ENCODE measurements at regions not wholly inside any gene's neighbourhood (a gene's known extent, or its start where the extent isn't known, plus 50 kb on each side); places are given as distances from the start of the nearest gene placed in this dataset.

DNA sequence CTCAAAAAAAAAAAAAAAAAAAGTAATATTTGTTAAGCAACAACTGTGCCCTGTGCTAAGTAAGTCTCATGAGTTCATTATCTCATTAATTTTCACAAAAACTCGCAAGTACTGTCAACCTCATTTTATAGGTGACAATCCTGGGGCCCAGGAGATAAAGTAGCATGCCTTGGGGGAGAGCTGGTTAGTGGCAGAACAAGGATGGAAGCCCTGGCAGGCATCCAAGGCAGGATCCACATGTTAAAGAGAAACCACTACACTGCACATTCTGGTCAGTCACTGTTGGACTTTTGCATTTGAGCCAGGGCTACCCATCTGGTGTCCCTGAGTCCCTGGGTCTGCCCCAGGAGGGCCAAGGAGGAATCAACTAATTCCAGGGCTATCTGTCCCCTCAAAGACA, 54.6 kb downstream of the ZFP36L2 start:
- DNase-seq, result no peak

GRCh38 chr2:43170405-43171105, 55.9 kb downstream of the ZFP36L2 start:
- no peak for DNase-seq

DNA sequence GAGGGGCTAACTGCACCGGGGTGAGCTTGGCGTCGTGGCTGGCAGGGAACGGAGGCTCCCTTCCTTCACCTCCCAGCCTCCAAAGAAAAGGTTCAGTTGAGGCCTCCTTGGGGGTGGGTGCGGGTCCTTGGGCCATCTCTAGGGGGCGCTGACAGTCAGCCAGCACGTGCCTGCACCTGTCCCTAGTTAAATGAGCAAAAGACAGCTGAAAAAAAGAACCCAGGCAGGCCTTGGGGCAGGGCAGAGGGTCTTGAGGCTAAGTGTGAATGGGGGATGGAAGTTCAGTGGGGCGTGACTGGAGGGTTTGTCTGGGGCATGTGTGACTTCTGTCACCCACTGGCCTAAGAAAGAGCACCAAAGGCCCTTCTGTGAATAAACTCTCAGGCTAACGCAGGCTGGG, 56.4 kb downstream of the ZFP36L2 start:
- no peak for DNase-seq

GRCh38 chr2:43169099-43169945, 57.1 kb downstream of the ZFP36L2 start:
- DNase-seq, result no peak

DNA sequence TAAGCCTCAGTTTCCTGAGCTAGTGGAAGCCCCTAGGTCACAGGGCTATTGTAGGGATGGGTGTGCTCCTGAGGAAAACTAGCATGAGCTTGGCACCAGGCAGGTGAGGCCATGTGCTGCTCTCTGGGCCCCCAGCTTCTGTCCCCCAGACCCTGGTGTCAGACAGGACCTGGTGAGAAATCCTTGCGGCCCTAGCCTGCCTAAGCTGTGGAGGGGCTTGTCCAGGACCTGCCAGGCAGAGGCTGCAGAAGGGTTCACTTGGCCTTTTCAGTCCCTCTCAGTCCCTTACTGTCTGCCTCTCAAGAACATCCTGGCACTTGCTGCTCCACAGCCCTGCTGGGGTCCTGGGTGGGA, 58.4 kb downstream of the ZFP36L2 start:
- no peak for DNase-seq

- no peak for DNase-seq
These were observed 60.9 kb downstream of the ZFP36L2 start for GRCh38 chr2:43165378-43166069.

DNA sequence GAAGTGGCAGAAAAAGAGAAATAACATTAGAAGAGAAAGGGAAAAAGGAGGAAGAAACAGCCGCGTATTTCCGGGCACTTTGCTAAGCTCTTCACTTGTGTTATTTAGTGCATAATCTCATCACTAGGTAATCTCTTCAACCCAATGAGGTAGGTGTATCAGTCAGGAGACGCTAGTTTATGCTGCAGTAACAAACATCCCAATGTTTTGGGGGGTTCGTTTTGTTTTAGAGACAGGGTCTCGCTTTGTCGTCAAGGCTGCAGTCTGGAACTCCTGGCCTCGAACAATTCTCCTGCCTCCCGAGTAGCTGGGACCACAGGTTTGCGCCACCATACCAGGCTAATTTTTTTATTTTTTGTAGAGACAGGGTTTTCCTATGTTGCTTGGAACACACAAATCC, 61.7 kb downstream of the ZFP36L2 start:
- DNase-seq, result no peak

- DNase-seq, result no peak
These were observed 62.7 kb downstream of the ZFP36L2 start for GRCh38 chr2:43163584-43164270.

GRCh38 chr2:43162511-43162776, 64.0 kb downstream of the ZFP36L2 start:
- DNase-seq, result no peak

DNA sequence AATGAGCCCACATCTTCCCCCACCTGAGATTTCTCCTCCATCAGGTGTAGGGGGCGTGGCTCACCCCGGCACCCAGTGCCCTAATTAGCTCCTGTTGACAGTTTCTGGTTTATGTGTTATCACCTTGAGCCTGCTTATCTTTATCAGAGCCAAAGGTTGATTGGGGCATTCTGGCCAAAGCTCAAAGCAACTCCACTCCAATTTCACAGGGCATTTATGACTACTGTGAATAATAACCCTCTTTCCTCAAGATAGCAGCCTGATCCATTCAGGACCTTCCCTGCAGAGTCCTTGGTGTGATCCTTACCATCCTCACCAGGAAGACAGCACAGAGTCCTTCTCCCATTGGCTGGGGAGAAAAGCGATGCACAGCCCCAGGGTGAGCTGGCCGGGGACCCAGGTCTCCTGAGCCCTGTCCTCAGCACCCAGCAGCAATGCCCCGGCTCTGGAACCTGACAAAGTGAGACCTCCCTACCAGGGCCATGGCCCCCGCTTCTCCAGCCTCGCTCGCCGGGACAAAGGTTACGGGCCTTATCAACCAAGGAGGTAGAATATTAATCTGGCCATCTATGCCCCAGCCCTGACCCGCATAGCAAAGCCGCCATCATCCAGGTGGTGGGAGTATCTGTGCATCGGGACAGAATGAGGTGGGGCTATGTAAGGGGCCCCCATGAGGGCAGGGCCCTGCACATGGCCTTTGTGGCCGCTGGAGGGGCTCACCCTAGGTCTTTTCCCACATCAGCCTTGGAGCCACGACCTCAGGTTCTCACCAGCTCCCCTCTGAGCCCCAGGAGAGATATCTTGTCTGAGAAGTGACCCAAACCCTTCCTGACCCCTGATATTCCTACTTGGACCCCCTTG, 64.5 kb downstream of the ZFP36L2 start:
- DNase-seq, result no peak

GRCh38 chr2:43160778-43161177, 65.6 kb downstream of the ZFP36L2 start:
- no peak for DNase-seq

GRCh38 chr2:43159797-43160196, 66.6 kb downstream of the ZFP36L2 start:
- no peak for DNase-seq

DNA sequence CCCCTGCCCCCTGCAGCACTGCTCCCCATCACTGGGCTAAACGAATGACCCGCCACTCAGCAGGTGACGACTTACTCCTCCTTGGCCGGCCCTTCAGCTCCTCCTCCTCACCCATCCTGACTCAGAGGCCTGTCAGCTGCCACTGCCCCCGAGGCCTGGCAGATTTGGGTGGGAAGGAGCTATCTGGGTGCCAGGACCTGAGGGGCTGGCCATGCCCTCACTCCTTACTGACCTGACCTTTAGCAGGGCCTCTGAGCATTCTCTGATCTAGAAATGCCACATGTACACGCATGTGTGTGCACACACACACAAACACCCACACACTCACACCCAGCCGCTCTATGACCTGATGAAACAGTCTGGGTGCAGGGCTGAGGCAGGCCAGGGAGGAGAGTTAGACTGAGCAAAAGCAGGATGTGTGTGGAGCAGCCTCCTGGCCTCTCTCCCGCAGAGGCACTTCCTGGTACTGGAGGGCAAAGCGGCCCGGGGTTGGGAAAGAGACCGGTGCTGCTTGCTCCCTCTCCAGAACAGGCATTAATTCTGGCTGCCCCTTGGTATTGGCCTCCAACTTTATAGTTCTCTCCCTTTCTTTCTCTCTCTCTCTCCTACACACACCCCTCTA, 68.0 kb downstream of the ZFP36L2 start:
- DNase-seq, result no peak

GRCh38 chr2:43157506-43158246, 68.7 kb downstream of the ZFP36L2 start:
- no peak for DNase-seq

DNA sequence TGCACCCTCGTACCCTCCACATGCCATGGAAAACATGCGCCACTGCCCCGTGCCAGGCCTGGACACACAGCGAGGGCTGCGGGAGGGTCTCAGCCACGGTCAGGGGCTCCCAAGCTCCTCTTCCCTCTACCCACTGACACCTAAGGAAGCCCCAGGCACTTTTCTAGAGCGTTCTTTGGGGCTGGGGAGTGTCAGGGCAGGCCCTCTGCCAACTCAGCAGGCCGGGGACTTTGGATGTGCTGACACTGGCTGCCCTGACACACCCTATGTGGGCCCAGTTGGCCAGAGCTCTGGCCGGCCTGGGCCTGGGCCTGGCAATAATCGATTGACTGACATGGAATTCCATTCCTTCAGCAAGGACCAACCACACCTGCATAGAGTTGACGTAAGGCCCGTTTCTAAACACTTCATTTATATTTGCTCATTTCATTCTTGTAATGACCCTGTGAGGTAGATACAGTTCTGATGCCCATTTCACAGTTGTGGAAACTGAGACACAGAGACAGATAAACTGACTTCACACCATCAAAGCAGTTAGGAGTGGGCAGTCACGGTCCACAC, 70.5 kb downstream of the ZFP36L2 start:
- DNase-seq, result no peak

DNA sequence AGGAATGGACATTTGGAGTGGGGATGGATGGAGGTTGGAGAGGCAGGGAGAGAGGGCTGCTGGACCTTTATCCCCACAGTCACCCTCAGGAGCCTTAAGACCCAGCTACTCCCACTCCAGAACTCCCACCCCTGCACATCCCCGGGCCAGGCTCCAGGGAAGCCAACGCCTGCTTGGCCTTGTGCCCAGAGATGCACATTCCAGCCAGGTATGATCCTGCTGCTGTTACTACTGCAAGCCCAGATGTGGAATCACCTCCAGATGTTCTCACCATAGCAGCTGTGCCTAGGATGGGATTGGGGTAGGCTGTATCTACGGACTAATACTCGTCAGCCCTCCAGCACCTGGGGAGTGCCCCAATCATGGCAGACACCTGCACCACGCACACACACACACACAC, 71.7 kb downstream of the ZFP36L2 start:
- DNase-seq, result no peak

DNA sequence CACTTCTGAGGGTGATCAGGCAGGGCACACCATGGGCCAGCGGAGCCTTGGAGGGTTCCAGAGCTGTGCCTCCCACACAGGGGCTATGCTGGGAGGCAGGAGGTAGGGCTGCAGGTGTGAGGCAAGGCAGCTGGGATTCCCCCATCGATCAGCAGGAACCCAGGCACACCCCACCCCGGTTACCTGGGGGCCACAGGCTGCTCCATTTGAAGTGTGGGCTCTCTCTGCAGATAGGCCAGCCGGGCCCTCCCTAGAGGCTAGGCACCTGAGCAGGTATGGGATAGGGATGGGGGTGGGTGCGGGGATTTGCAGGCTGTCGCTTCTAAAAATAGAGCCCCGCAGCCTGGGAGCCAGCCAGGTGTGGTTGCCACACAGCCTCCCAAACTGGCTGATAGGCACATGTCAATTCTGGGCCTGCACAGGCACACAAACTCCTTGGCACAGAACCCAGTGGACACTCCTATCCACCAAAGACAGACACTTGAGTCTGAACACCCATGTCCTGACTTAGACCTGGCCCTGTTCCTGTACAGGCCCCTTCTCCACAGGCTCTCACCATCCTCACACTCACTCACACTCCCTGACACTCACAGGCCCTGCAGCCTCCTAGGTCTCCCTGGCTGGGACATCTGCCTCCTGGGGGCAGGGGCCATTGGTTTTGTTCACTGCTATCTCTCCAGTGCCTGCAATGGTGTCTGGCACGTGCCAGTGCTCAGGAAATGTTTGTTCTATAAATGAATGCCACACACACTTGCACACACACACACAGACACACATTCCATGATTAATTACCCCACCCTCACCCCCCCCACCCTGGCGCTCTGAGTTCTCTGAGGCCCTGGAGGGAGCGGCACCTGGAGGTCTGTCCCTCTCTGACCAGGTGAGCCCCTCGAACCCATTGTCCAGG, 73.4 kb downstream of the ZFP36L2 start:
- no peak for DNase-seq

- DNase-seq, result no peak
These were observed 74.2 kb downstream of the ZFP36L2 start for GRCh38 chr2:43152186-43152585.

- no peak for DNase-seq
These were observed 76.8 kb downstream of the ZFP36L2 start for GRCh38 chr2:43149482-43150107.

Measured in NCI-H446 treated with DMSO at 0.1 percent for 48 hours (cell line).